Fibroblast of lung (primary cell): ENCODE measurements at regions not wholly inside any gene's neighbourhood (a gene's known extent, or its start where the extent isn't known, plus 50 kb on each side); places are given as distances from the start of the nearest gene placed in this dataset.

Experiments used
- DNase-seq, 2 donors: peaks; one replicate each; pipeline versions ENCODE4 v3.0.0 to v3.0.0-alpha.2; 2010; ENCODE audit warnings: low read depth in 2 of 2
- H2AFZ ChIP-seq: 2 replicates; pipeline ENCODE4 v1.5.1; 2012; ENCODE audit warnings: low read length, control low read depth, inconsistent platforms
- H3K27ac ChIP-seq: 2 replicates; pipeline ENCODE4 v1.5.1; 2011; ENCODE audit warnings: low read length, control low read depth; ENCODE audit not compliant: insufficient read depth
- H3K27me3 ChIP-seq: 2 replicates; pipeline ENCODE4 v1.5.1; 2011; ENCODE audit warnings: mild to moderate bottlenecking, low read length; ENCODE audit not compliant: control insufficient read depth, insufficient read depth
- H3K36me3 ChIP-seq: 2 replicates; pipeline ENCODE4 v1.5.1; 2011; ENCODE audit warnings: low read length; ENCODE audit not compliant: control insufficient read depth, insufficient read depth
- H3K4me1 ChIP-seq: 2 replicates; pipeline ENCODE4 v1.5.1; 2011; ENCODE audit warnings: low read length; ENCODE audit not compliant: control insufficient read depth, insufficient read depth; ENCODE audit errors: extremely low read depth
- H3K4me2 ChIP-seq: 2 replicates; pipeline ENCODE4 v1.5.1; 2011; ENCODE audit warnings: low read length, control low read depth; ENCODE audit not compliant: insufficient read depth; ENCODE audit errors: extremely low read depth
- H3K4me3 ChIP-seq, 4 experiments: fragments of 200-600 bp in 1 of 4; sonication (generic) in 1 of 4; replicated peaks in 1 of 4; 2 replicates each; pipeline ENCODE4 v1.5.1; 2011 to 2016; ENCODE audit warnings: low read length in 4 of 4, low read depth in 3 of 4, mild to moderate bottlenecking in 3 of 4, control low read depth in 2 of 4, inconsistent platforms in 1 of 4, mixed read lengths in 1 of 4; ENCODE audit not compliant: insufficient read depth in 1 of 4; ENCODE audit errors: control extremely low read depth in 1 of 4
- H3K79me2 ChIP-seq: 2 replicates; pipeline ENCODE4 v1.5.1; 2012; ENCODE audit warnings: mild to moderate bottlenecking, low read length, inconsistent platforms; ENCODE audit not compliant: control insufficient read depth, insufficient read depth
- H3K9ac ChIP-seq: 2 replicates; pipeline ENCODE4 v1.5.1; 2011; ENCODE audit warnings: mild to moderate bottlenecking, low read length, control low read depth; ENCODE audit not compliant: insufficient read depth
- H3K9me3 ChIP-seq: 2 replicates; pipeline ENCODE4 v1.5.1; 2012; ENCODE audit warnings: low read depth, low read length; ENCODE audit not compliant: control insufficient read depth, insufficient read depth
- H4K20me1 ChIP-seq: 2 replicates; pipeline ENCODE4 v1.5.1; 2011; ENCODE audit warnings: low read length; ENCODE audit not compliant: control insufficient read depth, insufficient read depth; ENCODE audit errors: extremely low read depth
- EZH2 ChIP-seq: IDR thresholded peaks from 2 replicates; pipeline ENCODE4 v1.5.1; 2012; ENCODE audit warnings: low read length, control low read depth, mild to moderate bottlenecking; ENCODE audit errors: missing control alignments
- TF ChIP-seq, protein P1 (sequence below), 2 donors: IDR thresholded peaks in 1 of 2; conservative IDR thresholded peaks in 1 of 2; 1 replicate in 1 of 2; 2 replicates in 1 of 2; pipeline ENCODE4 v1.5.1; 2011 to 2012; ENCODE audit warnings: low read length in 2 of 2, control low read depth in 1 of 2, inconsistent platforms in 1 of 2, low read depth in 1 of 2, mild to moderate bottlenecking in 1 of 2

DNA sequence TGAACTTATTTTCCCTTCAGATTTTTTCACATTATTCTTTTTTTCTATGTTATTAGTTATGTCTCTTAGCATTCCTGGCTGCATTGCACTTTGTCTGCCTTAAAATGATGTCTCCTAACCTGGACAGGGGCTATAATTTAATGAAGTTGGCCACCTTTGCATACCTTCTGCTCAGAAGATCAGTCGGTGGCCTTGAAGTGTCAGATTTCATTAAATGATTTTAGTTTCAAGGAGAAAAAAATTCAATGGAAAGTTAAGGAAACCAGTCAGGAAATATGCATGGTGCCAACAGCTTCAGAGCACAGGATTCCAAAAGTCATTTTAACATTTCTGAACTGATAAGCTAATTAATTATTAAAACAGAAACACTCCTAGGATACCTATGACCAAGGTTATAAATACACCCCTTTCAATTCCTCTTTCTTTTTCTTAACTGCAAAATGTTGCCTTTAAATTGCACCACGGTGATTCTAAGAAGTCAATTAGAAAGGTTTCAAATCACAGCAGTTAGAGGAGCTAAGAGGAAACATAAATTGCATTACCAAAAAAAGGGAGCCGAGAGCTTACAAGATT is 533.4 kb downstream of the KCNJ2 start:
- Histone ChIP-seq H3K9ac (no peak overlapping the region), H3K27me3 (no peaks in the 10 kb centered on the region), H3K36me3 (no peaks in the 10 kb centered on the region), H3K27ac (no peak overlapping the region), H3K79me2 (no peaks in the 10 kb centered on the region), H2AFZ (no peak overlapping the region), H3K4me1 (no peaks in the 10 kb centered on the region), H4K20me1 (no peaks in the 10 kb centered on the region), H3K9me3 (no peaks in the 10 kb centered on the region), H3K4me3 (no peak overlapping the region), H3K4me2 (no peak overlapping the region)
- TF ChIP-seq, protein P1, sequence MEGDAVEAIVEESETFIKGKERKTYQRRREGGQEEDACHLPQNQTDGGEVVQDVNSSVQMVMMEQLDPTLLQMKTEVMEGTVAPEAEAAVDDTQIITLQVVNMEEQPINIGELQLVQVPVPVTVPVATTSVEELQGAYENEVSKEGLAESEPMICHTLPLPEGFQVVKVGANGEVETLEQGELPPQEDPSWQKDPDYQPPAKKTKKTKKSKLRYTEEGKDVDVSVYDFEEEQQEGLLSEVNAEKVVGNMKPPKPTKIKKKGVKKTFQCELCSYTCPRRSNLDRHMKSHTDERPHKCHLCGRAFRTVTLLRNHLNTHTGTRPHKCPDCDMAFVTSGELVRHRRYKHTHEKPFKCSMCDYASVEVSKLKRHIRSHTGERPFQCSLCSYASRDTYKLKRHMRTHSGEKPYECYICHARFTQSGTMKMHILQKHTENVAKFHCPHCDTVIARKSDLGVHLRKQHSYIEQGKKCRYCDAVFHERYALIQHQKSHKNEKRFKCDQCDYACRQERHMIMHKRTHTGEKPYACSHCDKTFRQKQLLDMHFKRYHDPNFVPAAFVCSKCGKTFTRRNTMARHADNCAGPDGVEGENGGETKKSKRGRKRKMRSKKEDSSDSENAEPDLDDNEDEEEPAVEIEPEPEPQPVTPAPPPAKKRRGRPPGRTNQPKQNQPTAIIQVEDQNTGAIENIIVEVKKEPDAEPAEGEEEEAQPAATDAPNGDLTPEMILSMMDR (conservative IDR thresholded peaks at IDR 0.05 in 1 of 2, IDR thresholded peaks at IDR 0.05 in 1 of 2; ENCODE audit: low read depth in 1 of 2, low read length in 2 of 2), result no peak
- TF ChIP-seq EZH2, result no peak
- no peak for DNase-seq

DNA sequence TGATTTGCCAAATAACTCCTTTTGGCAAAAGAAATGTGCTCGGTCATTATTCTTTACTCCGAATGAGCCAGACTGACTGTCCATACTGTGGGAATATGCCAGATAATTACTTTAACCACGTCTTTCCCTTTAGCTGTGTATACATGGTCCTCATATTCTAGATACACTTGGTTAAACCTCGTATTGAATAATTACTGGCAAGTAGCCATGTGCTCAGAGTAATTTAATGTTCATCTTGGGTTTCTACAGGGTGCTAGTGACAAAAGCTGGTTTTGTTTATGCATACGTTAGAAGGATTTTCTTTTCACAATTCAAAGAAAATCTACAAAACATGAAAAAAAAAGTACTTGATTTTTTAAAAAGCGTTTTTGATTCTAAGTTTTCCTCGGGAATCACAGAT is 540.3 kb downstream of the KCNJ2 start:
- Histone ChIP-seq H2AFZ (no peak overlapping the region), H3K9ac (no peak overlapping the region), H3K4me2 (no peak overlapping the region), H3K27ac (no peak overlapping the region), H3K4me1 (no peaks in the 10 kb centered on the region), H3K79me2 (no peaks in the 10 kb centered on the region), H3K4me3 (peak overlapping the region in 1 of 4 experiments; percentile 44), H3K9me3 (no peaks in the 10 kb centered on the region), H4K20me1 (no peaks in the 10 kb centered on the region), H3K27me3 (no peaks in the 10 kb centered on the region), H3K36me3 (no peaks in the 10 kb centered on the region)
- peak in 1 of 2 donors; percentile 26 for DNase-seq
- no peak for TF ChIP-seq EZH2
- TF ChIP-seq, protein P1 (conservative IDR thresholded peaks at IDR 0.05 in 1 of 2, IDR thresholded peaks at IDR 0.05 in 1 of 2; ENCODE audit: low read depth in 1 of 2, low read length in 2 of 2), result no peak

DNA sequence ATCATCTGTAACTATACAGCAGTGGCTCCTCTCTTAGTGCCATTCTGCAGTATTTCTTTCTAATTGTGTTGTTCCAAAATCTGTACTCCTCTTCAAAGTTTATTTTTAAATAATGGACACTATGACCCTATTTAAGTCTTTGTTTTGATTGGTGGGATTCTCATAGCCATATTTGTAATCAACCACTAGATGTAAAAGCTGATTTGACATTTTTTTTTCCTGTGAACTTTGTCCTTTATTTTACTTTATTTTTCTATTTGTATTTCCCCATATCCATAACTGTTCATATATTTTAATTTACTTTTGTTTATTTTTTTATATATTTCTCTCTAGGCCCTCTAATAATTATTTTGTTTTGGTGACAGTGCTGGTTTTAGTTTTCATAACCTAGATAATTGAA is 544.4 kb downstream of the KCNJ2 start:
- Histone ChIP-seq H3K79me2 (no peaks in the 10 kb centered on the region), H3K4me1 (no peaks in the 10 kb centered on the region), H4K20me1 (no peaks in the 10 kb centered on the region), H2AFZ (no peak overlapping the region), H3K9me3 (no peaks in the 10 kb centered on the region), H3K9ac (no peak overlapping the region), H3K4me3 (no peak overlapping the region), H3K27me3 (no peaks in the 10 kb centered on the region), H3K4me2 (no peak overlapping the region), H3K27ac (no peak overlapping the region), H3K36me3 (no peaks in the 10 kb centered on the region)
- TF ChIP-seq, protein P1 (conservative IDR thresholded peaks at IDR 0.05 in 1 of 2, IDR thresholded peaks at IDR 0.05 in 1 of 2; ENCODE audit: low read depth in 1 of 2, low read length in 2 of 2), result no peak
- no peak for TF ChIP-seq EZH2
- no peak for DNase-seq
